Spinal cord (tissue), 9 donors: ENCODE measurements at regions not wholly inside any gene's neighbourhood (a gene's known extent, or its start where the extent isn't known, plus 50 kb on each side); places are given as distances from the start of the nearest gene placed in this dataset.

Experiments used
- DNase-seq, 6 donors: peaks; one replicate each; pipeline versions ENCODE4 v3.0.0 to v3.0.0-alpha.2; 2013 to 2015; ENCODE audit warnings: low spot score in 6 of 6, low read depth in 4 of 6
- H3K27ac ChIP-seq: one replicate; pipeline ENCODE4 v1.5.1; 2013; ENCODE audit warnings: low read depth, low read length, control low read depth
- H3K27me3 ChIP-seq: one replicate; pipeline ENCODE4 v1.6.1; 2013; ENCODE audit warnings: low read length; ENCODE audit not compliant: control insufficient read depth, insufficient read depth
- H3K36me3 ChIP-seq: one replicate; pipeline ENCODE4 v1.6.1; 2013; ENCODE audit warnings: low read length; ENCODE audit not compliant: control insufficient read depth, insufficient read depth
- H3K4me1 ChIP-seq: one replicate; pipeline ENCODE4 v1.6.1; 2013; ENCODE audit warnings: low read length; ENCODE audit not compliant: control insufficient read depth, insufficient read depth
- H3K4me3 ChIP-seq: one replicate; pipeline ENCODE4 v1.5.1; 2013; ENCODE audit warnings: low read depth, low read length, control low read depth
- H3K9me3 ChIP-seq: one replicate; pipeline ENCODE4 v1.6.1; 2013; ENCODE audit warnings: low read length; ENCODE audit not compliant: control insufficient read depth, insufficient read depth
- WGBS: methylation state at CpG from one replicate; pipeline ENCODE4 v1.1.5; 2013; ENCODE audit warnings: missing lambda C conversion rate; ENCODE audit not compliant: insufficient coverage; 5-methylcytosine and 5-hydroxymethylcytosine counted together
- donor health status: healthy.

- no peaks in the 10 kb centered on the region for H3K36me3 ChIP-seq
- H3K9me3 ChIP-seq = peaks cover 2% of the 10 kb centered on the region
- no CpG with 5 or more reads among the region's 3 CpGs for WGBS
- H3K27ac ChIP-seq = no peak overlapping the region
- no peaks in the 10 kb centered on the region for H3K27me3 ChIP-seq
- DNase-seq = no peak
- no peak overlapping the region for H3K4me3 ChIP-seq
- H3K4me1 ChIP-seq = no peaks in the 10 kb centered on the region
Measured at GRCh38 chr12:83769151-83769550, 1082.4 kb downstream of the TMTC2 start.

GRCh38 chr12:83767723-83768122, 1081.0 kb downstream of the TMTC2 start:
- Histone ChIP-seq H3K4me1 (no peaks in the 10 kb centered on the region), H3K4me3 (no peak overlapping the region), H3K36me3 (no peaks in the 10 kb centered on the region), H3K27me3 (no peaks in the 10 kb centered on the region), H3K9me3 (no peaks in the 10 kb centered on the region), H3K27ac (no peak overlapping the region)
- DNase-seq = no peak
- no CpG with 5 or more reads among the region's 1 CpG for WGBS

GRCh38 chr12:83763425-83763824, 1076.7 kb downstream of the TMTC2 start:
- no peak for DNase-seq
- Histone ChIP-seq H3K4me1 (no peaks in the 10 kb centered on the region), H3K27me3 (no peaks in the 10 kb centered on the region), H3K27ac (no peak overlapping the region), H3K36me3 (no peaks in the 10 kb centered on the region), H3K4me3 (no peak overlapping the region), H3K9me3 (no peaks in the 10 kb centered on the region)
- WGBS = no CpG with 5 or more reads among the region's 6 CpGs

- Histone ChIP-seq H3K4me1 (no peaks in the 10 kb centered on the region), H3K27me3 (no peaks in the 10 kb centered on the region), H3K4me3 (no peak overlapping the region), H3K36me3 (no peaks in the 10 kb centered on the region), H3K27ac (no peak overlapping the region), H3K9me3 (no peaks in the 10 kb centered on the region)
- no peak for DNase-seq
- no CpG with 5 or more reads among the region's 2 CpGs for WGBS
Measured at GRCh38 chr12:83759906-83760305, 1073.2 kb downstream of the TMTC2 start.

- H3K4me3 ChIP-seq = no peak overlapping the region
- no peaks in the 10 kb centered on the region for H3K4me1 ChIP-seq
- H3K36me3 ChIP-seq = no peaks in the 10 kb centered on the region
- no CpG with 5 or more reads among the region's 5 CpGs for WGBS
- no peak overlapping the region for H3K27ac ChIP-seq
- no peak for DNase-seq
- H3K27me3 ChIP-seq = no peaks in the 10 kb centered on the region
- H3K9me3 ChIP-seq = no peaks in the 10 kb centered on the region
Measured at GRCh38 chr12:83758888-83759631, 1072.4 kb downstream of the TMTC2 start.

- H3K27me3 ChIP-seq = no peaks in the 10 kb centered on the region
- no peaks in the 10 kb centered on the region for H3K36me3 ChIP-seq
- no peak overlapping the region for H3K27ac ChIP-seq
- DNase-seq = no peak
- no peaks in the 10 kb centered on the region for H3K4me1 ChIP-seq
- H3K4me3 ChIP-seq = no peak overlapping the region
- no CpG with 5 or more reads among the region's 1 CpG for WGBS
- H3K9me3 ChIP-seq = no peaks in the 10 kb centered on the region
Measured at GRCh38 chr12:83753904-83754303, 1067.2 kb downstream of the TMTC2 start.

- Histone ChIP-seq H3K27me3 (no peaks in the 10 kb centered on the region), H3K9me3 (no peaks in the 10 kb centered on the region), H3K27ac (no peak overlapping the region), H3K36me3 (no peaks in the 10 kb centered on the region), H3K4me1 (no peaks in the 10 kb centered on the region), H3K4me3 (no peak overlapping the region)
- no CpG with 5 or more reads among the region's 3 CpGs for WGBS
- DNase-seq = no peak
Measured at GRCh38 chr12:83753205-83753604, 1066.5 kb downstream of the TMTC2 start.

GRCh38 chr12:83739607-83740006, 1052.9 kb downstream of the TMTC2 start:
- peak in 1 of 6 donors; percentile 43 for DNase-seq
- WGBS = 75% methylated on average over 1 of the region's 3 CpGs
- H3K4me1 ChIP-seq = no peaks in the 10 kb centered on the region
- no peaks in the 10 kb centered on the region for H3K27me3 ChIP-seq
- no peaks in the 10 kb centered on the region for H3K36me3 ChIP-seq
- no peak overlapping the region for H3K27ac ChIP-seq
- no peak overlapping the region for H3K4me3 ChIP-seq
- H3K9me3 ChIP-seq = no peaks in the 10 kb centered on the region

- 96% methylated on average over 3 of the region's 3 CpGs for WGBS
- H3K4me1 ChIP-seq = no peaks in the 10 kb centered on the region
- no peak overlapping the region for H3K27ac ChIP-seq
- H3K27me3 ChIP-seq = no peaks in the 10 kb centered on the region
- H3K36me3 ChIP-seq = no peaks in the 10 kb centered on the region
- no peak for DNase-seq
- peaks cover 6% of the 10 kb centered on the region for H3K9me3 ChIP-seq
- H3K4me3 ChIP-seq = no peak overlapping the region
Measured at GRCh38 chr12:83710851-83711250, 1024.1 kb downstream of the TMTC2 start.

GRCh38 chr12:83709899-83710298, 1023.2 kb downstream of the TMTC2 start:
- H3K9me3 ChIP-seq = peaks cover 6% of the 10 kb centered on the region
- no peak overlapping the region for H3K4me3 ChIP-seq
- DNase-seq = no peak
- H3K27me3 ChIP-seq = no peaks in the 10 kb centered on the region
- no peak overlapping the region for H3K27ac ChIP-seq
- H3K36me3 ChIP-seq = no peaks in the 10 kb centered on the region
- no peaks in the 10 kb centered on the region for H3K4me1 ChIP-seq
